ENCODE measurements at regions not wholly inside any gene's neighbourhood (a gene's known extent, or its start where the extent isn't known, plus 50 kb on each side); places are given as distances from the start of the nearest gene placed in this dataset.

DNA sequence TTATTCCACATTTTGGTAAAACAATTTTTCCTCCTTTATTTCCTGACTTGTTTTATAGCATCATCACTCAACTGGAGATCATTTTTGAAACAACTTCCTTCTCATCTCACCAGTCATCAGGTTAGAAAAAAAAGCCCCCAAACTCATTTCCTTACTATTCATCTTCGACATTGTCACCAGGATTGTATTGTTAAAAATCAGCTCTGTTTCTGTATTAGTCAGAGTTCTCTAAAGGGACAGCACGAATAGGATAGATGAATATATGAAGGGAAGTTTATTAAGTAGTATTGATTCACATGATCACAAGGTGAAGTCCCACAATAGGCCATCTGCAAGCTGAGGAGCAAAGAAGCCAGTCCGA, 392.6 kb downstream of the FUT8 start:
- TF ChIP-seq RAD21 (IDR thresholded peaks at IDR 0.05; ENCODE audit: low read length) (no peak), POLR2A (IDR thresholded peaks at IDR 0.05; ENCODE audit: low read depth, low read length) (no peak), CTCF (conservative IDR thresholded peaks at IDR 0.05; ENCODE audit: low read depth, low read length) (no peak), MAFK (IDR thresholded peaks at IDR 0.05; ENCODE audit: low read depth, low read length) (no peak)
- TF ChIP-seq, protein P1, sequence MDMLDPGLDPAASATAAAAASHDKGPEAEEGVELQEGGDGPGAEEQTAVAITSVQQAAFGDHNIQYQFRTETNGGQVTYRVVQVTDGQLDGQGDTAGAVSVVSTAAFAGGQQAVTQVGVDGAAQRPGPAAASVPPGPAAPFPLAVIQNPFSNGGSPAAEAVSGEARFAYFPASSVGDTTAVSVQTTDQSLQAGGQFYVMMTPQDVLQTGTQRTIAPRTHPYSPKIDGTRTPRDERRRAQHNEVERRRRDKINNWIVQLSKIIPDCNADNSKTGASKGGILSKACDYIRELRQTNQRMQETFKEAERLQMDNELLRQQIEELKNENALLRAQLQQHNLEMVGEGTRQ (IDR thresholded peaks at IDR 0.05; ENCODE audit: low read depth, low read length) = no peak
